H1 (cell line): ENCODE measurements at regions not wholly inside any gene's neighbourhood (a gene's known extent, or its start where the extent isn't known, plus 50 kb on each side); places are given as distances from the start of the nearest gene placed in this dataset.

Experiments
- CTCF ChIA-PET: fragments of 300-600 bp; sonication (Branson Sonifier 250); formaldehyde crosslinking; loops from one replicate; lab custom pipeline; 2021; ENCODE audit not compliant: partially characterized antibody; lab: Charles Lee
- POLR2A ChIA-PET: fragments of 300-600 bp; sonication (Branson Sonifier 250); formaldehyde crosslinking; loops from one replicate; lab custom pipeline; 2021; ENCODE audit warnings: inconsistent platforms; ENCODE audit not compliant: partially characterized antibody; lab: Charles Lee
- DNase-seq, 2 experiments: peaks; one replicate each; pipeline versions ENCODE4 v3.0.0 to v3.0.0-alpha.2; 2010 to 2022; ENCODE audit warnings: low spot score in 2 of 2, low read depth in 1 of 2, mixed read lengths in 1 of 2
- FAIRE-seq: peaks from 2 replicates; lab custom pipeline; 2011; peaks lifted over from hg19 to GRCh38; lab: Jason Lieb, UNC
- H2AFZ ChIP-seq: 2 replicates; pipeline ENCODE4 v1.8.1; 2012; ENCODE audit warnings: low read length, inconsistent platforms
- H2AK5ac ChIP-seq: 2 replicates; pipeline ENCODE4 v1.6.1; 2013; ENCODE audit warnings: low read depth, low read length
- H2BK120ac ChIP-seq: replicated peaks from 2 replicates; pipeline ENCODE3; 2013; ENCODE audit warnings: low read depth, low read length, inconsistent platforms
- H2BK12ac ChIP-seq: 2 replicates; pipeline ENCODE4 v1.6.1; 2013; ENCODE audit warnings: low read depth, low read length
- H2BK15ac ChIP-seq: 2 replicates; pipeline ENCODE4 v1.6.1; 2013; ENCODE audit warnings: low read length
- H2BK20ac ChIP-seq: 2 replicates; pipeline ENCODE4 v1.6.1; 2013; ENCODE audit warnings: low read length
- H2BK5ac ChIP-seq: 2 replicates; pipeline ENCODE4 v1.6.1; 2013; ENCODE audit warnings: low read depth, low read length
- H3K14ac ChIP-seq: 2 replicates; pipeline ENCODE4 v1.6.1; 2013; ENCODE audit warnings: inconsistent platforms; ENCODE audit not compliant: insufficient read length
- H3K18ac ChIP-seq: 2 replicates; pipeline ENCODE4 v1.6.1; 2013; ENCODE audit warnings: low read length; ENCODE audit errors: extremely low read depth
- H3K23ac ChIP-seq: 2 replicates; pipeline ENCODE4 v1.6.1; 2013; ENCODE audit warnings: inconsistent platforms; ENCODE audit not compliant: insufficient read length
- H3K23me2 ChIP-seq: 2 replicates; pipeline ENCODE4 v1.6.1; 2013; ENCODE audit warnings: low read depth, low read length
- H3K27ac ChIP-seq: 2 replicates; pipeline ENCODE4 v1.6.1; 2011; ENCODE audit warnings: low read depth, low read length, inconsistent platforms
- H3K27me3 ChIP-seq, 4 experiments: replicated peaks in 1 of 4; 1 replicate in 1 of 4; 2 replicates in 3 of 4; pipeline versions ENCODE4 v1.6.1 to v1.8.1; 2011 to 2013; ENCODE audit warnings: low read length in 3 of 4, mild to moderate bottlenecking in 3 of 4, inconsistent platforms in 2 of 4, mixed read lengths in 2 of 4, moderate library complexity in 1 of 4; ENCODE audit not compliant: control insufficient read depth in 3 of 4, insufficient read depth in 3 of 4; ENCODE audit errors: extremely low read depth in 1 of 4
- H3K36me3 ChIP-seq, 4 experiments: 2 replicates each; pipeline versions ENCODE4 v1.6.1 to v1.8.1; 2011 to 2013; ENCODE audit warnings: mild to moderate bottlenecking in 4 of 4, low read length in 3 of 4, moderate library complexity in 2 of 4, control low read depth in 1 of 4, inconsistent platforms in 1 of 4; ENCODE audit not compliant: insufficient read depth in 4 of 4, control insufficient read depth in 2 of 4
- H3K4ac ChIP-seq: replicated peaks from 2 replicates; pipeline ENCODE3; 2013; ENCODE audit warnings: low read length, low read depth, mixed read lengths, inconsistent platforms; ENCODE audit not compliant: insufficient read length
- H3K4me1 ChIP-seq, 4 experiments: replicated peaks in 1 of 4; 1 replicate in 1 of 4; 2 replicates in 3 of 4; pipeline versions ENCODE4 v1.6.1 to v1.8.1; 2011 to 2013; ENCODE audit warnings: low read length in 3 of 4, inconsistent platforms in 2 of 4, mixed read lengths in 1 of 4; ENCODE audit not compliant: insufficient read depth in 4 of 4, control insufficient read depth in 3 of 4
- H3K4me2 ChIP-seq, 2 experiments: 2 replicates each; pipeline versions ENCODE4 v1.6.1 to v1.8.1; 2011 to 2013; ENCODE audit warnings: low read depth in 2 of 2, low read length in 2 of 2, control low read depth in 1 of 2, inconsistent platforms in 1 of 2, mild to moderate bottlenecking in 1 of 2; ENCODE audit not compliant: insufficient read depth in 1 of 2
- H3K4me3 ChIP-seq, 4 experiments: fragments of 200-600, 300-600 bp in 1 of 4; sonication (generic), shearing (Covaris generic), sonication (Bioruptor Twin) in 1 of 4; 2 replicates each; pipeline versions ENCODE4 v1.5.1 to v1.8.1; 2011 to 2016; ENCODE audit warnings: low read length in 4 of 4, low read depth in 3 of 4, control low read depth in 2 of 4, inconsistent platforms in 2 of 4, mild to moderate bottlenecking in 2 of 4, mixed read lengths in 1 of 4, moderate library complexity in 1 of 4; ENCODE audit not compliant: insufficient read depth in 2 of 4; ENCODE audit errors: extremely low read depth in 1 of 4
- H3K56ac ChIP-seq: replicated peaks from 2 replicates; pipeline ENCODE3; 2013; ENCODE audit warnings: low read depth, mild to moderate bottlenecking, mixed read lengths, low read length, inconsistent platforms; ENCODE audit not compliant: insufficient read length
- H3K79me1 ChIP-seq: 2 replicates; pipeline ENCODE4 v1.6.1; 2013; ENCODE audit warnings: low read depth, low read length, control low read depth
- H3K79me2 ChIP-seq, 2 experiments: 2 replicates each; pipeline versions ENCODE4 v1.6.1 to v1.8.1; 2012 to 2013; ENCODE audit warnings: low read length in 2 of 2, mild to moderate bottlenecking in 2 of 2, inconsistent platforms in 1 of 2; ENCODE audit not compliant: insufficient read depth in 2 of 2, control insufficient read depth in 1 of 2
- H3K9ac ChIP-seq, 4 experiments: replicated peaks in 1 of 4; 1 replicate in 1 of 4; 2 replicates in 3 of 4; pipeline versions ENCODE4 v1.6.1 to v1.8.1; 2011 to 2013; ENCODE audit warnings: low read depth in 3 of 4, low read length in 3 of 4, control low read depth in 2 of 4, mild to moderate bottlenecking in 2 of 4, moderate library complexity in 2 of 4, inconsistent platforms in 1 of 4; ENCODE audit errors: extremely low read depth in 1 of 4
- H3K9me3 ChIP-seq, 2 experiments: 2 replicates each; pipeline versions ENCODE4 v1.6.1 to v1.8.1; 2012 to 2013; ENCODE audit warnings: mild to moderate bottlenecking in 2 of 2, moderate library complexity in 2 of 2, control low read depth in 1 of 2, inconsistent platforms in 1 of 2, low read depth in 1 of 2, low read length in 1 of 2, mixed read lengths in 1 of 2; ENCODE audit not compliant: insufficient read depth in 2 of 2
- H4K20me1 ChIP-seq, 2 experiments: replicated peaks in 1 of 2; 2 replicates each; pipeline versions ENCODE3 to v1.8.1; 2011 to 2013; ENCODE audit warnings: inconsistent platforms in 2 of 2, low read length in 2 of 2, mild to moderate bottlenecking in 1 of 2; ENCODE audit not compliant: insufficient read depth in 2 of 2, control insufficient read depth in 1 of 2
- H4K5ac ChIP-seq: 2 replicates; pipeline ENCODE4 v1.6.1; 2013; ENCODE audit warnings: low read length, low read depth, mixed read lengths, inconsistent platforms; ENCODE audit not compliant: insufficient read length
- H4K8ac ChIP-seq: 2 replicates; pipeline ENCODE4 v1.8.0; 2013; ENCODE audit warnings: mild to moderate bottlenecking, moderate library complexity, low read length, inconsistent platforms; ENCODE audit not compliant: insufficient read depth; ENCODE audit errors: extremely low read depth
- H4K91ac ChIP-seq: replicated peaks from 2 replicates; pipeline ENCODE3; 2013; ENCODE audit warnings: low read length, mixed read lengths, inconsistent platforms; ENCODE audit not compliant: insufficient read length
- CBX8 ChIP-seq: fragments of 300-800, 300-1000 bp; sonication (generic); IDR thresholded peaks from 2 replicates; pipeline ENCODE4 v1.7.1; 2016; ENCODE audit warnings: low read depth, low read length, borderline replicate concordance
- EZH2 ChIP-seq: fragments of 200-600 bp; sonication (generic); IDR thresholded peaks from 2 replicates; pipeline ENCODE4 v1.7.1; 2012; ENCODE audit warnings: low read depth, mild to moderate bottlenecking, moderate library complexity, low read length, inconsistent platforms; ENCODE audit not compliant: severe bottlenecking
- GABPA ChIP-seq: IDR thresholded peaks from 2 replicates; pipeline ENCODE4 v1.6.1; 2011; ENCODE audit warnings: mild to moderate bottlenecking, low read length, moderate library complexity, borderline replicate concordance; ENCODE audit not compliant: insufficient read depth
- MAX ChIP-seq: IDR thresholded peaks from 2 replicates; pipeline ENCODE4 v1.6.1; 2012; ENCODE audit warnings: inconsistent platforms
- NRF1 ChIP-seq: IDR thresholded peaks from 2 replicates; pipeline ENCODE4 v1.6.1; 2011; ENCODE audit warnings: mild to moderate bottlenecking, low read depth, low read length, improper control_type of control experiment
- RNF2 ChIP-seq: fragments of 200-900, 300-1000 bp; sonication (generic); IDR thresholded peaks from 2 replicates; pipeline ENCODE4 v1.7.1; 2016; ENCODE audit warnings: borderline replicate concordance, low read depth, mild to moderate bottlenecking, antibody characterized with exemption, low read length; ENCODE audit not compliant: poor library complexity, severe bottlenecking; ENCODE audit errors: missing control alignments
- RXRA ChIP-seq: IDR thresholded peaks from 2 replicates; pipeline ENCODE4 v1.6.1; 2011; ENCODE audit warnings: low read depth, mild to moderate bottlenecking, low read length, moderate library complexity; ENCODE audit not compliant: insufficient read depth
- SIX5 ChIP-seq: IDR thresholded peaks from 2 replicates; pipeline ENCODE4 v1.6.1; 2011; ENCODE audit warnings: mild to moderate bottlenecking, low read depth, low read length
- TBP ChIP-seq: IDR thresholded peaks from 2 replicates; pipeline ENCODE4 v1.6.1; 2011; ENCODE audit warnings: low read depth, low read length, improper control_type of control experiment
- TCF12 ChIP-seq: IDR thresholded peaks from 2 replicates; pipeline ENCODE4 v1.6.1; 2011; ENCODE audit warnings: low read depth, mild to moderate bottlenecking, low read length
- WGBS, 2 experiments: shearing (Covaris generic) in 1 of 2; methylation state at CpG; one replicate each; pipeline versions ENCODE4 v1.1.6 to v1.1.7; 2013 to 2015; ENCODE audit warnings: low lambda C conversion rate in 2 of 2, mixed read lengths in 2 of 2, inconsistent platforms in 1 of 2, low coverage in 1 of 2, missing lambda C conversion rate in 1 of 2; ENCODE audit not compliant: insufficient replicate concordance in 2 of 2, insufficient coverage in 1 of 2, insufficient read length in 1 of 2; ENCODE audit errors: extremely low coverage in 1 of 2, missing lambda C conversion rate in 1 of 2; 5-methylcytosine and 5-hydroxymethylcytosine counted together
- TF ChIP-seq, protein P1 (sequence below): IDR thresholded peaks from 2 replicates; pipeline ENCODE4 v1.6.1; 2011; ENCODE audit warnings: low read length, improper control_type of control experiment

DNA sequence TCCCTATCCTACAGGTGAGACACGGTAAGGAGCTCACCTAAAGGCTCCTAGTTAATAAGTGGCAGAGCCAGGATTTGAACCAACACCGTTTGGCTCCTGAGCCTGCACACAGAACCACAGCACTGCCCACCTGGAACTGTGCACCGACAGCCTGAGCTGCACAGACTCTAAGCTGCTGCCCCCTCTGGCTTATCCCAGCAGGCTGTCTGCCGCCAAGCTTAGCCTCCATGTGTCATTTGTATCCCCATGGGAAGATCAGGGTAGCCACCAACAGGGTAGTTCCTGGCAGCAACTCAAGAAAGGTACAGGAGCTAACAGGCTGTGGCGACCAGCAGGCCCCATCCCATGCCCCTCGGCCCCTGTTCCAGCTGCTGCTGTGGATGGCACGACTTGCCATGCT lies 135.7 kb downstream of the LRRC30 start:
- H3K27ac ChIP-seq: no peak overlapping the region
- TF ChIP-seq, protein P1, sequence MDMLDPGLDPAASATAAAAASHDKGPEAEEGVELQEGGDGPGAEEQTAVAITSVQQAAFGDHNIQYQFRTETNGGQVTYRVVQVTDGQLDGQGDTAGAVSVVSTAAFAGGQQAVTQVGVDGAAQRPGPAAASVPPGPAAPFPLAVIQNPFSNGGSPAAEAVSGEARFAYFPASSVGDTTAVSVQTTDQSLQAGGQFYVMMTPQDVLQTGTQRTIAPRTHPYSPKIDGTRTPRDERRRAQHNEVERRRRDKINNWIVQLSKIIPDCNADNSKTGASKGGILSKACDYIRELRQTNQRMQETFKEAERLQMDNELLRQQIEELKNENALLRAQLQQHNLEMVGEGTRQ: no peak
- no peak for TF ChIP-seq TCF12
- no peak for TF ChIP-seq RNF2
- no peak for TF ChIP-seq MAX
- no peak for TF ChIP-seq SIX5
- TF ChIP-seq RXRA: no peak
- no peak for TF ChIP-seq GABPA
- no peak for TF ChIP-seq NRF1
- no peak for TF ChIP-seq EZH2
- TF ChIP-seq TBP: no peak
- no peak for TF ChIP-seq CBX8

More for the DNA sequence above, 135.7 kb downstream of the LRRC30 start:
- H3K23me2 ChIP-seq: no peaks in the 10 kb centered on the region; the same call in 1 of the 2 replicates
- no peak overlapping the region for H2AK5ac ChIP-seq
- no peak overlapping the region for H2AFZ ChIP-seq
- no peak overlapping the region for H2BK15ac ChIP-seq
- CTCF ChIA-PET: interaction anchor here (0.7 to 5.3 kb wide), 12 partner anchors 11 to 298 kb away, joined by 3 to 21 read pairs (median 3); partner anchors contain the start of gene PTPRM
- no peak overlapping the region for H3K4me2 ChIP-seq
- no peaks in the 10 kb centered on the region for H4K20me1 ChIP-seq
- H3K9me3 ChIP-seq: no peaks in the 10 kb centered on the region
- no peak overlapping the region for H3K18ac ChIP-seq
- no peaks in the 10 kb centered on the region for H3K79me1 ChIP-seq
- no peak overlapping the region for H2BK5ac ChIP-seq
- H3K23ac ChIP-seq: no peak overlapping the region
- no peak overlapping the region for H3K4me3 ChIP-seq
- no peak overlapping the region for H4K5ac ChIP-seq
- H3K79me2 ChIP-seq: no peaks in the 10 kb centered on the region
- no peak overlapping the region for H3K9ac ChIP-seq
- 89% methylated on average over 7 of the region's 7 CpGs; no CpG with 5 or more reads in 1 of the 2 experiments for WGBS, 2 experiments
- H3K4me1 ChIP-seq: no peaks in the 10 kb centered on the region; a peak in 2 of 7 replicates
- no peak overlapping the region for H2BK12ac ChIP-seq
- no peak overlapping the region for H3K4ac ChIP-seq
- DNase-seq: no peak
- H3K56ac ChIP-seq: no peak overlapping the region
- no peak overlapping the region for H4K8ac ChIP-seq
- H3K36me3 ChIP-seq: no peaks in the 10 kb centered on the region
- H2BK120ac ChIP-seq: no peak overlapping the region
- H3K27me3 ChIP-seq: no peaks in the 10 kb centered on the region
- no peak for FAIRE-seq
- H2BK20ac ChIP-seq: no peak overlapping the region
- no peak overlapping the region for H3K14ac ChIP-seq
- POLR2A ChIA-PET: no interaction called here
- no peak overlapping the region for H4K91ac ChIP-seq
